Breast epithelium (tissue), 4 donors: ENCODE measurements at regions not wholly inside any gene's neighbourhood (a gene's known extent, or its start where the extent isn't known, plus 50 kb on each side); places are given as distances from the start of the nearest gene placed in this dataset.

ENCODE experiments used
- DNase-seq, 2 donors: peaks; one replicate each; pipeline ENCODE4 v3.0.0-alpha.2; 2019; ENCODE audit warnings: low spot score in 2 of 2
- H3K27ac ChIP-seq, 2 donors: fragments of 200-600 bp; sonication (generic) in 1 of 2; one replicate each; pipeline ENCODE4 v1.5.1; 2016 to 2019; ENCODE audit warnings: mild to moderate bottlenecking in 1 of 2
- H3K27me3 ChIP-seq, 2 donors: fragments of 200-600 bp; sonication (generic) in 1 of 2; one replicate each; pipeline versions ENCODE4 v1.5.1 to v1.6.0; 2017 to 2019; ENCODE audit warnings: control low read depth in 1 of 2, mild to moderate bottlenecking in 1 of 2
- H3K36me3 ChIP-seq: fragments of 200-600 bp; one replicate; pipeline ENCODE4 v1.5.1; 2019
- H3K4me1 ChIP-seq, 2 donors: fragments of 200-600 bp; sonication (generic); one replicate each; pipeline ENCODE4 v1.5.1; 2016 to 2019; ENCODE audit warnings: control low read depth in 1 of 2
- H3K4me3 ChIP-seq, 3 donors: fragments of 200-600 bp; sonication (generic); 1 replicate in 2 of 3; 2 replicates in 1 of 3; pipeline ENCODE4 v1.5.1; 2016 to 2019; ENCODE audit warnings: mild to moderate bottlenecking in 3 of 3, moderate library complexity in 2 of 3
- H3K9me3 ChIP-seq, 2 donors: fragments of 200-600 bp; sonication (generic) in 1 of 2; one replicate each; pipeline ENCODE4 v1.5.1; 2016 to 2019; ENCODE audit warnings: control low read depth in 1 of 2
- CTCF ChIP-seq, 3 donors: fragments of 450-650 bp; IDR thresholded peaks; one replicate each; pipeline ENCODE4 v1.5.1; 2016 to 2017; ENCODE audit warnings: antibody characterized with exemption in 3 of 3, mild to moderate bottlenecking in 3 of 3, moderate library complexity in 3 of 3
- POLR2A ChIP-seq: fragments of 450-650 bp; IDR thresholded peaks from one replicate; pipeline ENCODE4 v1.6.1; 2016; ENCODE audit warnings: antibody characterized with exemption, mild to moderate bottlenecking, moderate library complexity
- POLR2AphosphoS5 ChIP-seq, 3 donors: sonication (generic); formaldehyde crosslinking; IDR thresholded peaks; one replicate each; pipeline ENCODE4 v1.6.1; 2017; ENCODE audit warnings: antibody characterized with exemption in 3 of 3
- intact Hi-C: fragments of 100-400 bp; cut with DNase I; formaldehyde crosslinking; loops from one replicate; pipeline ENCODE4 v1.15.1; 2023; ENCODE audit warnings: low total_unique reads

- Histone ChIP-seq H3K36me3 (no peaks in the 10 kb centered on the region), H3K4me1 (no peaks in the 10 kb centered on the region), H3K9me3 (no peaks in the 10 kb centered on the region), H3K4me3 (no peak overlapping the region), H3K27ac (no peak overlapping the region), H3K27me3 (no peaks in the 10 kb centered on the region)
- intact Hi-C loops = no loop called here
- no peak for TF ChIP-seq POLR2A
- no peak for TF ChIP-seq CTCF (IDR thresholded peaks at IDR 0.05)
- TF ChIP-seq POLR2AphosphoS5 (IDR thresholded peaks at IDR 0.05) = no peak
- DNase-seq = no peak
Measured at GRCh38 chr10:57823398-57823797, 444.3 kb downstream of the IPMK start.

- intact Hi-C loops = no loop called here
- DNase-seq = no peak
- Histone ChIP-seq H3K27me3 (no peaks in the 10 kb centered on the region), H3K4me3 (no peak overlapping the region), H3K27ac (no peak overlapping the region), H3K4me1 (no peaks in the 10 kb centered on the region), H3K9me3 (no peaks in the 10 kb centered on the region), H3K36me3 (no peaks in the 10 kb centered on the region)
- TF ChIP-seq CTCF (IDR thresholded peaks at IDR 0.05) = no peak
- TF ChIP-seq POLR2A = no peak
- TF ChIP-seq POLR2AphosphoS5 (IDR thresholded peaks at IDR 0.05) = no peak
Measured at GRCh38 chr10:57822965-57823364, 444.7 kb downstream of the IPMK start.

GRCh38 chr10:57818522-57818921 lies 449.2 kb downstream of the IPMK start:
- H3K27ac ChIP-seq = no peak overlapping the region
- no peak for DNase-seq
- no peaks in the 10 kb centered on the region for H3K9me3 ChIP-seq
- H3K4me3 ChIP-seq = no peak overlapping the region
- intact Hi-C loops = no loop called here
- no peaks in the 10 kb centered on the region for H3K27me3 ChIP-seq
- TF ChIP-seq CTCF (IDR thresholded peaks at IDR 0.05) (no peak), POLR2AphosphoS5 (IDR thresholded peaks at IDR 0.05) (no peak), POLR2A (no peak)
- H3K4me1 ChIP-seq = no peaks in the 10 kb centered on the region
- no peaks in the 10 kb centered on the region for H3K36me3 ChIP-seq

- TF ChIP-seq POLR2A (no peak), POLR2AphosphoS5 (IDR thresholded peaks at IDR 0.05) (no peak), CTCF (IDR thresholded peaks at IDR 0.05) (no peak)
- H3K4me3 ChIP-seq = no peak overlapping the region
- intact Hi-C loops = no loop called here
Measured at GRCh38 chr10:57817741-57818140, 450.0 kb downstream of the IPMK start.

GRCh38 chr10:57815949-57816348 lies 451.7 kb downstream of the IPMK start:
- intact Hi-C loops = no loop called here
- no peaks in the 10 kb centered on the region for H3K9me3 ChIP-seq
- H3K27ac ChIP-seq = no peak overlapping the region
- DNase-seq = no peak
- H3K4me3 ChIP-seq = no peak overlapping the region
- no peaks in the 10 kb centered on the region for H3K36me3 ChIP-seq
- no peak for TF ChIP-seq CTCF (IDR thresholded peaks at IDR 0.05)
- TF ChIP-seq POLR2AphosphoS5 (IDR thresholded peaks at IDR 0.05) = no peak
- no peak for TF ChIP-seq POLR2A
- no peaks in the 10 kb centered on the region for H3K4me1 ChIP-seq
- H3K27me3 ChIP-seq = no peaks in the 10 kb centered on the region

More at GRCh38 chr10:57817741-57818140, 450.0 kb downstream of the IPMK start:
- Histone ChIP-seq H3K36me3 (no peaks in the 10 kb centered on the region), H3K9me3 (no peaks in the 10 kb centered on the region), H3K4me1 (no peaks in the 10 kb centered on the region), H3K27ac (no peak overlapping the region), H3K27me3 (no peaks in the 10 kb centered on the region)
- no peak for DNase-seq
